OCI-LY7 (cell line): ENCODE measurements at regions not wholly inside any gene's neighbourhood (a gene's known extent, or its start where the extent isn't known, plus 50 kb on each side); places are given as distances from the start of the nearest gene placed in this dataset.

ENCODE experiments used
- BruUV-seq: library from RNA; stranded (reverse); fragments of 400-500 nt; replicated peaks from 2 replicates; lab custom pipeline; 2021; lab: Mats Ljungman, UMichigan
- CTCF ChIA-PET: fragments of 300-600 bp; sonication (Branson Sonifier 250); formaldehyde crosslinking; loops from one replicate; lab custom pipeline; 2022; ENCODE audit warnings: antibody characterized with exemption; ENCODE audit not compliant: unreplicated experiment; lab: Charles Lee
- POLR2A ChIA-PET: fragments of 300-600 bp; sonication (Branson Sonifier 250); formaldehyde crosslinking; loops from one replicate; lab custom pipeline; 2022; ENCODE audit warnings: antibody characterized with exemption; lab: Charles Lee
- DNase-seq: peaks from one replicate; pipeline ENCODE4 v3.0.0-alpha.2; 2015; ENCODE audit warnings: low spot score
- H2AFZ ChIP-seq: fragments of 200-600 bp; sonication (generic), shearing (Covaris generic); 2 replicates; pipeline ENCODE4 v1.6.1; 2014; ENCODE audit warnings: mild to moderate bottlenecking, antibody characterized with exemption, low read length, moderate library complexity
- H3K27ac ChIP-seq: fragments of 200-600 bp; sonication (generic); 2 replicates; pipeline ENCODE4 v1.5.1; 2014; ENCODE audit warnings: mixed run types, low read depth, mild to moderate bottlenecking, moderate library complexity, low read length, inconsistent platforms; ENCODE audit not compliant: poor library complexity, severe bottlenecking
- H3K36me3 ChIP-seq: fragments of 200-600 bp; sonication (generic); 2 replicates; pipeline ENCODE4 v1.6.1; 2014; ENCODE audit warnings: mild to moderate bottlenecking, antibody characterized with exemption, low read length, moderate library complexity, mixed read lengths; ENCODE audit not compliant: insufficient read depth
- H3K4me1 ChIP-seq: fragments of 200-600 bp; sonication (generic); 2 replicates; pipeline ENCODE4 v1.5.1; 2014; ENCODE audit warnings: mild to moderate bottlenecking, low read length; ENCODE audit not compliant: insufficient read depth, poor library complexity, severe bottlenecking
- H3K4me2 ChIP-seq: fragments of 200-600 bp; sonication (generic); 2 replicates; pipeline ENCODE4 v1.6.1; 2014; ENCODE audit warnings: mild to moderate bottlenecking, low read length
- H3K4me3 ChIP-seq: fragments of 200-600 bp; sonication (generic); 2 replicates; pipeline ENCODE4 v1.5.1; 2014; ENCODE audit warnings: mild to moderate bottlenecking, low read depth, low read length; ENCODE audit not compliant: poor library complexity, severe bottlenecking
- H3K79me2 ChIP-seq: fragments of 200-600 bp; sonication (generic); 2 replicates; pipeline ENCODE4 v1.6.1; 2016; ENCODE audit warnings: low read depth, mild to moderate bottlenecking, low read length, moderate library complexity, mixed read lengths; ENCODE audit not compliant: insufficient read depth
- H3K9me2 ChIP-seq: fragments of 200-600 bp; sonication (generic); 2 replicates; pipeline ENCODE4 v1.6.1; 2016; ENCODE audit warnings: mild to moderate bottlenecking, low read length, mixed read lengths; ENCODE audit not compliant: insufficient read depth
- H3K9me3 ChIP-seq: fragments of 200-600 bp; sonication (generic); 2 replicates; pipeline ENCODE4 v1.6.1; 2014; ENCODE audit warnings: mild to moderate bottlenecking, mixed run types, low read length, mixed read lengths
- H4K20me1 ChIP-seq: fragments of 200-600 bp; sonication (generic); 2 replicates; pipeline ENCODE4 v1.6.1; 2014; ENCODE audit warnings: mild to moderate bottlenecking, antibody characterized with exemption, low read length, moderate library complexity, mixed read lengths; ENCODE audit not compliant: insufficient read depth
- CTCF ChIP-seq: fragments of 200-600 bp; sonication (generic); conservative IDR thresholded peaks from 2 replicates; pipeline ENCODE4 v1.5.1; 2014; ENCODE audit warnings: mild to moderate bottlenecking, antibody characterized with exemption, low read length, moderate library complexity, mixed read lengths
- EZH2phosphoT487 ChIP-seq: fragments of 200-600 bp; sonication (generic); IDR thresholded peaks from 2 replicates; pipeline ENCODE4 v1.6.1; 2018; ENCODE audit warnings: low read depth, borderline replicate concordance, mild to moderate bottlenecking, mixed run types, antibody characterized with exemption, low read length, moderate library complexity, mixed read lengths
- intact Hi-C: fragments of 100-400 bp; cut with micrococcal nuclease; formaldehyde crosslinking; loops from one replicate; pipeline ENCODE4 v1.10.0; 2022; ENCODE audit not compliant: unreplicated experiment

GRCh38 chr22:34502821-34503220 is 563.1 kb upstream of the ISX start:
- H3K27ac ChIP-seq: no peak overlapping the region
- H3K4me1 ChIP-seq: no peaks in the 10 kb centered on the region
- BruUV-seq: no TSS peak
- CTCF ChIA-PET: no interaction called here
- intact Hi-C loops: no loop called here
- no peaks in the 10 kb centered on the region for H4K20me1 ChIP-seq
- TF ChIP-seq EZH2phosphoT487 (no peak), CTCF (no peak)
- POLR2A ChIA-PET: no interaction called here
- no peaks in the 10 kb centered on the region for H3K79me2 ChIP-seq
- H3K9me3 ChIP-seq: no peaks in the 10 kb centered on the region
- H3K4me2 ChIP-seq: no peak overlapping the region
- no peak for DNase-seq
- no peaks in the 10 kb centered on the region; the same call in 1 of the 2 replicates for H3K9me2 ChIP-seq
- H3K36me3 ChIP-seq: no peaks in the 10 kb centered on the region
- H3K4me3 ChIP-seq: no peak overlapping the region
- no peak overlapping the region for H2AFZ ChIP-seq

GRCh38 chr22:34508797-34509196 is 557.2 kb upstream of the ISX start:
- POLR2A ChIA-PET: no interaction called here
- H3K4me3 ChIP-seq: no peak overlapping the region
- no peaks in the 10 kb centered on the region for H3K9me2 ChIP-seq
- intact Hi-C loops: no loop called here
- no peaks in the 10 kb centered on the region for H3K36me3 ChIP-seq
- CTCF ChIA-PET: no interaction called here
- no peaks in the 10 kb centered on the region for H4K20me1 ChIP-seq
- BruUV-seq: no TSS peak
- H2AFZ ChIP-seq: no peak overlapping the region
- H3K4me1 ChIP-seq: no peaks in the 10 kb centered on the region
- no peak for DNase-seq
- no peak overlapping the region for H3K27ac ChIP-seq
- no peak overlapping the region for H3K4me2 ChIP-seq
- no peaks in the 10 kb centered on the region for H3K79me2 ChIP-seq
- no peaks in the 10 kb centered on the region for H3K9me3 ChIP-seq
- TF ChIP-seq EZH2phosphoT487 (no peak), CTCF (no peak)

- Histone ChIP-seq H3K36me3 (no peaks in the 10 kb centered on the region), H3K9me3 (no peaks in the 10 kb centered on the region), H3K4me1 (no peaks in the 10 kb centered on the region), H3K4me3 (no peak overlapping the region), H2AFZ (no peak overlapping the region), H3K27ac (no peak overlapping the region), H3K9me2 (no peaks in the 10 kb centered on the region), H4K20me1 (no peaks in the 10 kb centered on the region), H3K79me2 (no peaks in the 10 kb centered on the region), H3K4me2 (no peak overlapping the region)
- POLR2A ChIA-PET: no interaction called here
- TF ChIP-seq EZH2phosphoT487 (no peak), CTCF (no peak)
- CTCF ChIA-PET: no interaction called here
- intact Hi-C loops: no loop called here
- BruUV-seq: no TSS peak
- DNase-seq: no peak
Observed at GRCh38 chr22:34526681-34527080, 539.3 kb upstream of the ISX start.
